ENCODE measurements at regions not wholly inside any gene's neighbourhood (a gene's known extent, or its start where the extent isn't known, plus 50 kb on each side); places are given as distances from the start of the nearest gene placed in this dataset.

GRCh38 chr22:48938741-48939140, 888.9 kb downstream of the BRD1 start:
- Histone ChIP-seq H4K20me1 (peaks cover 0 to 15% (median 0%) of the 10 kb centered on the region in 11 experiments; a peak in 7 of 22 replicates), H3K27ac (no peak overlapping the region), H3K4me3 (no peak overlapping the region), H3K4me1 (peaks cover 0 to 8% (median 0%) of the 10 kb centered on the region in 10 experiments; a peak in 2 of 20 replicates), H3K9me3 (replicated peaks in 1 of 11) (peaks cover 16 to 33% (median 31%) of the 10 kb centered on the region in 11 experiments), H3K9ac (no peak overlapping the region), H3K27me3 (peaks cover 0 to 54% (median 27%) of the 10 kb centered on the region in 11 experiments; a peak in 17 of 22 replicates), H3K36me3 (no peaks in the 10 kb centered on the region), H3K4me2 (no peak overlapping the region)
- no peak for TF ChIP-seq Cebpa-rat (IDR thresholded peaks at IDR 0.05)

DNA sequence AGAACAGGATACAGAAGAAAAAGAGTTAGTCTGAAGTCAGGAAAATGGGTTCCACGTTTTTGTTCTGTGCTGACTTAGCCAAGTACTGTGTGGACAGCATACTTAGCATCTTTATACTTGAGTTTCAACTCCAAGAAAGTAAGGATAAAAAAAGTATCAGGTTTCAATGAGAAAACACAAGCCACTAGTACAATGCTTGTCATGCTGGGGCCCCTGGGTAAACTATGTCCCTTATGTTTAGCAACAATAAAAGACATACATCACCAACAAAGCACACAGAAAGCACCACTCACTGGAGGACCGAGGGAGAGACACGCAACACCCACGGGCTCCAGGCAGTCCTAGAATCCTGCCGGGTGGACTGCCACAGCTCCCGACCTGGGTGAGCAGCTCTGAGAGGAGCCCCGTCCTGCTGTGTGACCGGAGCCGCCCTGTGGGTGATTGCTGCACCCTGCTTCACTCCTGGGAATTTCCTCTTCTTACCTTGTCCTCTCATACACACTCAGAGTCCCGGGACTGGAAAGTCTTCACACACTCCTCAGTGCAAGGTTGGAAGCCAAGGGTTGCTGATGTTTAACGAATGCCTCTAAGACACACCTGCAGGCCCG, 890.5 kb downstream of the BRD1 start:
- H3K4me1 ChIP-seq = no peaks in the 10 kb centered on the region
- peaks cover 20 to 43% (median 37%) of the 10 kb centered on the region in 11 experiments for H3K9me3 ChIP-seq (replicated peaks in 1 of 11)
- no peak overlapping the region for H3K4me2 ChIP-seq
- no peaks in the 10 kb centered on the region; a peak in 4 of 22 replicates for H4K20me1 ChIP-seq
- no peak overlapping the region for H3K9ac ChIP-seq
- H3K36me3 ChIP-seq = no peaks in the 10 kb centered on the region
- no peak overlapping the region for H3K27ac ChIP-seq
- no peak overlapping the region for H3K4me3 ChIP-seq
- no peak for TF ChIP-seq Cebpa-rat (IDR thresholded peaks at IDR 0.05)
- H3K27me3 ChIP-seq = peaks cover 0 to 41% (median 17%) of the 10 kb centered on the region in 11 experiments; a peak in 11 of 22 replicates

- H3K4me2 ChIP-seq = no peak overlapping the region
- TF ChIP-seq Cebpa-rat (IDR thresholded peaks at IDR 0.05) = no peak
- no peak overlapping the region for H3K9ac ChIP-seq
- H3K4me1 ChIP-seq = no peaks in the 10 kb centered on the region
- peaks cover 0 to 45% (median 17%) of the 10 kb centered on the region in 11 experiments; a peak in 11 of 22 replicates for H3K27me3 ChIP-seq
- no peaks in the 10 kb centered on the region; a peak in 4 of 22 replicates for H4K20me1 ChIP-seq
- no peak overlapping the region for H3K4me3 ChIP-seq
- no peak overlapping the region for H3K27ac ChIP-seq
- H3K36me3 ChIP-seq = no peaks in the 10 kb centered on the region
- H3K9me3 ChIP-seq (replicated peaks in 1 of 11) = peaks cover 20 to 43% (median 37%) of the 10 kb centered on the region in 11 experiments
Observed at GRCh38 chr22:48936391-48936790, 891.3 kb downstream of the BRD1 start.

DNA sequence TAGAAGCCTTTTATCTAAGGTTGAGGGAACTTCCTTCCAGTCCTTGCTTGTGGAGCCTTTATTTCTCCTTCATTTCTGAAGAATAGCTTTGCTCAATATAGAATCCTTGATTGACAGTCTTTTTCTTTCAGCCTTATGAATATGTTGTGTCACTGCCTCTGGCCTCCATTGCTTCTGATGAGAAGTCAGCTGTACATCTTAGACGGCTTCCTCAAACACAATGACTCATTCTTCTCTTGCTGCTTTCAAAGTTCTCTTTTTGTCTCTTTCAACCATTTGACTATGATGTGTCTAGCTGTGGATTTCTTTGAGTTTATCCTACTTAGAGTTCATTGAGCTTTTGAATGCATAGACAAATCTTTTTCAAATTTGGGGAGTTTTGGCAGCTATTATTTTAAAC, 893.2 kb downstream of the BRD1 start:
- Histone ChIP-seq H3K9me3 (replicated peaks in 1 of 11) (peaks cover 20 to 43% (median 37%) of the 10 kb centered on the region in 11 experiments), H3K36me3 (no peaks in the 10 kb centered on the region), H3K27me3 (peaks cover 5 to 54% (median 28%) of the 10 kb centered on the region in 11 experiments; a peak in 21 of 22 replicates), H4K20me1 (peaks cover 0 to 2% (median 0%) of the 10 kb centered on the region in 11 experiments; a peak in 3 of 22 replicates), H3K4me3 (no peak overlapping the region), H3K9ac (no peak overlapping the region), H3K27ac (no peak overlapping the region), H3K4me1 (no peaks in the 10 kb centered on the region), H3K4me2 (no peak overlapping the region)
- no peak for TF ChIP-seq Cebpa-rat (IDR thresholded peaks at IDR 0.05)

DNA sequence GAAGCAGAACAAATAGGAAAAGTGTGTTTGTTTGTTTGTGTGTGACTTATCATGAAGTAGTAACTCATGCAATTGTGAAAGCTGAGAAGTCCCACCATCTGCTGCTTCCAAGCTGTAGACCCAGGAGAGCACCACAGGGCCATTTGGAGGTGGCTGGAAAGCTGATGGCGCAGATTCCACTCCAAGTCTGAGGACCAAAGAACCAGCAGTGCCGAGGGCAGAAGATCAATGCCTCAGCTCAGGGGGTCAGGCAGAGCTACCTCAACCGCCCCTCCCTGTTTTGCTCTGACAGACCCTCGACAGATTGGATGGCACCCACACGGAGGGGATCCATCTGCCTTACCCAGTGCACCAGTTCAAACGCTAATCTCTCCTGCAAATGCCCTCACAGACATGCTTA, 896.2 kb downstream of the BRD1 start:
- Histone ChIP-seq H3K27ac (no peak overlapping the region), H3K4me2 (no peak overlapping the region), H3K4me1 (no peaks in the 10 kb centered on the region), H3K4me3 (no peak overlapping the region), H3K9ac (no peak overlapping the region), H3K36me3 (no peaks in the 10 kb centered on the region), H3K9me3 (replicated peaks in 1 of 11) (peaks cover 17 to 37% (median 32%) of the 10 kb centered on the region in 11 experiments), H3K27me3 (peaks cover 14 to 54% (median 39%) of the 10 kb centered on the region in 11 experiments), H4K20me1 (peaks cover 0 to 9% (median 0%) of the 10 kb centered on the region in 11 experiments; a peak in 5 of 22 replicates)
- TF ChIP-seq Cebpa-rat (IDR thresholded peaks at IDR 0.05) = no peak

GRCh38 chr22:48929276-48929790, 898.3 kb downstream of the BRD1 start:
- Histone ChIP-seq H3K4me1 (no peaks in the 10 kb centered on the region), H3K4me3 (no peak overlapping the region), H3K9ac (no peak overlapping the region), H3K4me2 (no peak overlapping the region), H3K27me3 (peaks cover 22 to 66% (median 51%) of the 10 kb centered on the region in 11 experiments), H4K20me1 (peaks cover 0 to 11% (median 0%) of the 10 kb centered on the region in 11 experiments; a peak in 6 of 22 replicates), H3K27ac (no peak overlapping the region), H3K36me3 (no peaks in the 10 kb centered on the region), H3K9me3 (replicated peaks in 1 of 11) (peaks cover 7 to 20% (median 14%) of the 10 kb centered on the region in 11 experiments; a peak in 21 of 22 replicates)
- TF ChIP-seq Cebpa-rat (IDR thresholded peaks at IDR 0.05) = no peak

GRCh38 chr22:48927591-48927990, 900.1 kb downstream of the BRD1 start:
- H3K4me2 ChIP-seq = no peak overlapping the region
- no peak overlapping the region for H3K4me3 ChIP-seq
- TF ChIP-seq Cebpa-rat (IDR thresholded peaks at IDR 0.05) = no peak
- H3K9me3 ChIP-seq (replicated peaks in 1 of 11) = peaks cover 0 to 11% (median 0%) of the 10 kb centered on the region in 11 experiments; a peak in 7 of 22 replicates
- no peak overlapping the region for H3K27ac ChIP-seq
- H3K27me3 ChIP-seq = peaks cover 38 to 83% (median 68%) of the 10 kb centered on the region in 11 experiments
- H3K9ac ChIP-seq = no peak overlapping the region
- H3K36me3 ChIP-seq = no peaks in the 10 kb centered on the region
- H3K4me1 ChIP-seq = no peaks in the 10 kb centered on the region
- peaks cover 0 to 14% (median 6%) of the 10 kb centered on the region in 11 experiments; a peak in 7 of 22 replicates for H4K20me1 ChIP-seq

- no peak overlapping the region for H3K9ac ChIP-seq
Observed at GRCh38 chr22:48926643-48927042, 901.0 kb downstream of the BRD1 start.

DNA sequence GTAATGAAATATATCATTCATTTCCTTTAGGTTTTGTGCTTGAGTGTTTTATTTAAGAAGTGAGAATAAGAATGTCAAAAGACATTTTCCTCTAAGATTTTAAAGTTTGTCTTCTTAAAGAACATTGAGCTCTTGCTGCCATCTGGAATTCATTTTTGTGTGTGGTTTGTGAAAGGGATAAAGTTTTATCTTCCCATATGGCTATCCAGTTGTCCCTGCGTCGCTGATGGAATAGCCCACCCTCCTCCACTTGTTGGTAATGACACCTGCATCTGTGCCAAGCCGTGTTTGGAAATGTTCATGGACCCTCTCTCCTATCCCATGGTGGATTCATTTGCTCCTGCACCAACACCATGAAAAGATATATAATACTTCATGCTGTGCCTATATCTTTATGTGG, 901.5 kb downstream of the BRD1 start:
- Histone ChIP-seq H3K9me3 (replicated peaks in 1 of 11) (peaks cover 0 to 11% (median 0%) of the 10 kb centered on the region in 11 experiments; a peak in 7 of 22 replicates), H3K4me1 (peaks cover 0 to 4% (median 0%) of the 10 kb centered on the region in 10 experiments; a peak in 1 of 20 replicates), H3K4me2 (no peak overlapping the region), H4K20me1 (peaks cover 0 to 27% (median 15%) of the 10 kb centered on the region in 11 experiments; a peak in 10 of 22 replicates), H3K27me3 (peaks cover 53 to 92% (median 83%) of the 10 kb centered on the region in 11 experiments), H3K4me3 (no peak overlapping the region), H3K36me3 (no peaks in the 10 kb centered on the region), H3K9ac (no peak overlapping the region), H3K27ac (no peak overlapping the region)
- no peak for TF ChIP-seq Cebpa-rat (IDR thresholded peaks at IDR 0.05)

More at GRCh38 chr22:48926643-48927042, 901.0 kb downstream of the BRD1 start:
- H3K4me2 ChIP-seq = no peak overlapping the region
- H3K4me1 ChIP-seq = peaks cover 0 to 4% (median 0%) of the 10 kb centered on the region in 10 experiments; a peak in 1 of 20 replicates
- H3K36me3 ChIP-seq = no peaks in the 10 kb centered on the region
- peaks cover 0 to 22% (median 13%) of the 10 kb centered on the region in 11 experiments; a peak in 10 of 22 replicates for H4K20me1 ChIP-seq
- H3K4me3 ChIP-seq = no peak overlapping the region
- no peak overlapping the region for H3K27ac ChIP-seq
- no peak for TF ChIP-seq Cebpa-rat (IDR thresholded peaks at IDR 0.05)
- peaks cover 0 to 11% (median 0%) of the 10 kb centered on the region in 11 experiments; a peak in 7 of 22 replicates for H3K9me3 ChIP-seq (replicated peaks in 1 of 11)
- peaks cover 48 to 92% (median 78%) of the 10 kb centered on the region in 11 experiments for H3K27me3 ChIP-seq
